A549 (cell line): ENCODE measurements at regions not wholly inside any gene's neighbourhood (a gene's known extent, or its start where the extent isn't known, plus 50 kb on each side); places are given as distances from the start of the nearest gene placed in this dataset.
"Not testable (repeated sequence)": the region's sequence is repeated elsewhere in the genome, so short reads cannot be mapped to it uniquely, and the experiment has no call there.

ENCODE experiments used
- ATAC-seq, 2 experiments: fragments of 200-7000 bp in 1 of 2; fragments of >200 bp in 1 of 2; cut with Nextera tagmentation in 1 of 2; cut with Tn5 transposase in 1 of 2; 3 replicates each; pipeline versions ENCODE4 v1.8.0 to v1.9.1; 2018 to 2020; ENCODE audit warnings: mild to moderate bottlenecking in 1 of 2, moderate library complexity in 1 of 2
- CTCF ChIA-PET: fragments of 300-600 bp; sonication (Branson Sonifier 250); formaldehyde crosslinking; extraction: SDS; loops from one replicate; lab custom pipeline; 2021; ENCODE audit warnings: antibody characterized with exemption, inconsistent platforms; lab: Yijun Ruan, JAX
- POLR2A ChIA-PET: fragments of 350-600 bp; formaldehyde crosslinking; extraction: SDS; loops from one replicate; lab custom pipeline; 2021; ENCODE audit warnings: antibody characterized with exemption, inconsistent platforms; lab: Yijun Ruan, JAX
- DNase-seq, 2 experiments: peaks; one replicate each; pipeline versions ENCODE4 v3.0.0 to v3.0.0-alpha.2; 2011 to 2016; ENCODE audit warnings: low read depth in 1 of 2, low spot score in 1 of 2
- FAIRE-seq: peaks from 2 replicates; lab custom pipeline; 2011; peaks lifted over from hg19 to GRCh38; lab: Jason Lieb, UNC
- H3K27ac ChIP-seq, 2 experiments: fragments of >200 bp; sonication (Bioruptor Twin); formaldehyde crosslinking; 3 replicates each; pipeline ENCODE4 v1.5.1; 2016 to 2017
- H3K4me1 ChIP-seq: fragments of >200 bp; sonication (Bioruptor Twin); formaldehyde crosslinking; 3 replicates; pipeline ENCODE4 v1.6.1; 2016
- H3K4me2 ChIP-seq: fragments of >200 bp; sonication (Bioruptor Twin); formaldehyde crosslinking; 3 replicates; pipeline ENCODE4 v1.6.1; 2016
- H3K4me3 ChIP-seq: fragments of >200 bp; sonication (Bioruptor Twin); formaldehyde crosslinking; 3 replicates; pipeline ENCODE4 v1.5.1; 2016
- H3K9me3 ChIP-seq: fragments of >200 bp; sonication (Bioruptor Twin); formaldehyde crosslinking; 3 replicates; pipeline ENCODE4 v1.6.1; 2016
- ATOH8 ChIP-seq: fragments of 250-450 bp; sonication (Bioruptor Pico); IDR thresholded peaks from 2 replicates; pipeline ENCODE4 v1.5.0; 2020; ENCODE audit warnings: low read depth, mild to moderate bottlenecking, moderate library complexity
- BHLHE40 ChIP-seq: IDR thresholded peaks from 2 replicates; pipeline ENCODE4 v1.6.1; 2012; ENCODE audit warnings: low read depth, low read length, inconsistent platforms
- CBX8 ChIP-seq: fragments of 200-600 bp; sonication (generic); IDR thresholded peaks from 2 replicates; pipeline ENCODE4 v1.6.1; 2016
- CHD2 ChIP-seq: fragments of 150-350 bp; IDR thresholded peaks from 2 replicates; pipeline ENCODE4 v1.6.1; 2014; ENCODE audit warnings: low read length; ENCODE audit not compliant: partially characterized antibody
- EHMT2 ChIP-seq: fragments of 200-600 bp; sonication (generic); IDR thresholded peaks from 2 replicates; pipeline ENCODE4 v1.6.1; 2016; ENCODE audit warnings: antibody characterized with exemption, low read depth, mild to moderate bottlenecking, moderate library complexity
- EP300 ChIP-seq, 2 experiments: fragments of >200 bp; sonication (Bioruptor Twin); formaldehyde crosslinking; IDR thresholded peaks; 2 replicates in 1 of 2; 3 replicates in 1 of 2; pipeline ENCODE4 v1.6.1; 2016 to 2017
- FOSB ChIP-seq: fragments of 250-450 bp; sonication (Bioruptor Pico); IDR thresholded peaks from 2 replicates; pipeline ENCODE4 v1.5.0; 2020; ENCODE audit warnings: mild to moderate bottlenecking, moderate library complexity
- FOSL2 ChIP-seq, 2 experiments: fragments of 450-650 bp in 1 of 2; fragments of >200 bp in 1 of 2; sonication (Bioruptor Twin) in 1 of 2; formaldehyde crosslinking; IDR thresholded peaks; 2 replicates each; pipeline versions ENCODE4 v1.5.0 to v1.6.1; 2016 to 2020; ENCODE audit warnings: mild to moderate bottlenecking in 1 of 2, moderate library complexity in 1 of 2
- HDAC2 ChIP-seq: fragments of 200-600 bp; sonication (generic); IDR thresholded peaks from 2 replicates; pipeline ENCODE4 v1.6.1; 2016
- JUN ChIP-seq, 2 experiments: fragments of >200 bp; sonication (Bioruptor Twin); formaldehyde crosslinking; IDR thresholded peaks; 2 replicates in 1 of 2; 3 replicates in 1 of 2; pipeline ENCODE4 v1.6.1; 2016 to 2017
- JUNB ChIP-seq: fragments of >200 bp; sonication (Bioruptor Twin); formaldehyde crosslinking; IDR thresholded peaks from 2 replicates; pipeline ENCODE4 v1.6.1; 2016
- KDM1A ChIP-seq: fragments of 200-600 bp; sonication (generic); IDR thresholded peaks from 2 replicates; pipeline ENCODE4 v1.6.1; 2016; ENCODE audit warnings: low read depth, mild to moderate bottlenecking
- KDM5A ChIP-seq: fragments of 200-600 bp; sonication (generic); IDR thresholded peaks from 2 replicates; pipeline ENCODE4 v1.6.1; 2016; ENCODE audit warnings: antibody characterized with exemption, mild to moderate bottlenecking
- MAFK ChIP-seq: fragments of 450-650 bp; IDR thresholded peaks from 2 replicates; pipeline ENCODE4 v1.6.1; 2014; ENCODE audit not compliant: partially characterized antibody
- MAX ChIP-seq: IDR thresholded peaks from 2 replicates; pipeline ENCODE4 v1.6.1; 2012
- POLR2AphosphoS2 ChIP-seq: conservative IDR thresholded peaks from 2 replicates; pipeline ENCODE4 v1.6.1; 2012; ENCODE audit warnings: low read length, improper control_type of control experiment, inconsistent platforms
- RCOR1 ChIP-seq: fragments of 150-350 bp; IDR thresholded peaks from 2 replicates; pipeline ENCODE4 v1.6.1; 2014; ENCODE audit warnings: antibody characterized with exemption, low read length, low read depth
- SMC3 ChIP-seq: fragments of >200 bp; sonication (Bioruptor Twin); formaldehyde crosslinking; IDR thresholded peaks from 3 replicates; pipeline ENCODE4 v1.6.1; 2018; ENCODE audit warnings: inconsistent platforms
- SREBF2 ChIP-seq: fragments of 450-650 bp; IDR thresholded peaks from 2 replicates; pipeline ENCODE4 v1.6.1; 2014; ENCODE audit warnings: mild to moderate bottlenecking, moderate library complexity
- TP53 ChIP-seq: fragments of 250-450 bp; sonication (Bioruptor Pico); IDR thresholded peaks from 2 replicates; pipeline ENCODE4 v1.5.0; 2021; ENCODE audit warnings: mild to moderate bottlenecking, moderate library complexity
- ZC3H11A ChIP-seq: fragments of 450-650 bp; IDR thresholded peaks from 2 replicates; pipeline ENCODE4 v1.6.1; 2014; ENCODE audit warnings: antibody characterized with exemption, mild to moderate bottlenecking
- ZFP36 ChIP-seq: fragments of 450-650 bp; IDR thresholded peaks from 2 replicates; pipeline ENCODE4 v1.6.1; 2014; ENCODE audit warnings: borderline replicate concordance; ENCODE audit not compliant: partially characterized antibody
- ZSCAN20 ChIP-seq: fragments of 250-450 bp; sonication (Bioruptor Pico); IDR thresholded peaks from 2 replicates; pipeline ENCODE4 v1.8.0; 2022; ENCODE audit warnings: mild to moderate bottlenecking, moderate library complexity
- WGBS: methylation state at CpG from one replicate; pipeline ENCODE4 v1.1.6; 2017; ENCODE audit errors: missing lambda C conversion rate; 5-methylcytosine and 5-hydroxymethylcytosine counted together
- TF ChIP-seq, protein P1 (sequence below): fragments of >200 bp; sonication (Bioruptor Twin); formaldehyde crosslinking; IDR thresholded peaks from 2 replicates; pipeline ENCODE4 v1.6.1; 2016
- TF ChIP-seq, protein P2 (sequence below): fragments of 250-450 bp; sonication (Bioruptor Pico); IDR thresholded peaks from 2 replicates; pipeline ENCODE4 v1.5.0; 2021; ENCODE audit warnings: mild to moderate bottlenecking, moderate library complexity, borderline replicate concordance

- TF ChIP-seq EP300 (IDR thresholded peaks at IDR 0.05), result no peak
- TF ChIP-seq ZFP36, result no peak
- TF ChIP-seq SMC3, result no peak
- no peak for TF ChIP-seq SREBF2
- TF ChIP-seq JUN (IDR thresholded peaks at IDR 0.05), result no peak
- H3K9me3 ChIP-seq, result no peaks in the 10 kb centered on the region
- ChIA-PET CTCF (no interaction called here), POLR2A (no interaction called here)
- no peak overlapping the region for H3K27ac ChIP-seq
- H3K4me3 ChIP-seq, result no peak overlapping the region
- WGBS, result 10% methylated on average over 1 of the region's 1 CpG
- ATAC-seq, result no peak
- H3K4me1 ChIP-seq, result no peaks in the 10 kb centered on the region
- H3K4me2 ChIP-seq, result no peak overlapping the region
- FAIRE-seq, result no peak
- DNase-seq, result no peak
Measured at GRCh38 chr6:126206504-126207246, 133.2 kb upstream of the CENPW start.

DNA sequence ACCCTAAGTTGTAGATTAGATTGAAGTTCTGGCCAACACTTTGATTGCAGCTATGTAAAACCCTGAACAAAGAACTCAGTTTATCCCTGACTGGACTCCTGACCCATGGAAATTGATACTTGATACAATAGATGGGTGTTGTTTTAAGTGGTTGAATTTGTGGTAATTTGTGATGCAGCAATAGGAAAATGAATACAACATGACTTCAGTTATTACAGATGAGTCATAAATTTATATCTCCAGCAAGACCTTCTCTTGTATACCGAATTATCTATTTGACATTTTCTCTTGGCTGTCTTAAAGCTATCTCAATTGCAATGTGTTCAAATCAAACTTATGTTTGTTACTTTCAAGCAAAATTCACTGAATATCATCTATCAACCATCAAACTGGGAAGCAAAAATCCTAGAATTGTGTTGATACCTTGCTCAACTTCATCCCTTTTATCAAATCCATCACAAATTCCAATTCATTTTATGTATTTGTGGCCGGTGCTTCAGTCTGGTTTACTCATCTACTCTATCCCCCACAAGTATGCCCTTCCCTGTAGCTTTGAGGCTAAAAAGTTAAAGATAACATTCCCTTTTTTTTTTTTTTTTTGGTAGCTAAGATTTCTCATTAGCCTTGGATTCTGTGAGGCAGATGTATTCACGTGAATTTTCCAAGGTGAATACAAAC, 129.4 kb upstream of the CENPW start:
- CTCF ChIA-PET, result interaction anchor here (0.9 kb wide), 1 partner anchor 13 kb away, joined by 3 read pairs; no protein-coding TSS in a partner anchor
- ATAC-seq, result no peak
- no peak overlapping the region for H3K4me2 ChIP-seq
- POLR2A ChIA-PET, result interaction anchor here (0.6 kb wide), 1 partner anchor 225 kb away, joined by 4 read pairs; no protein-coding TSS in a partner anchor
- WGBS, result 43% methylated on average over 3 of the region's 3 CpGs
- H3K4me3 ChIP-seq, result no peak overlapping the region
- no peak for DNase-seq
- TF ChIP-seq MAFK (no peak), FOSL2 (IDR thresholded peaks at IDR 0.05) (no peak), FOSL2 (CRISPR knock-in tag; IDR thresholded peaks at IDR 0.05) (peak; percentile 15; the same call in 1 of the 2 replicates)
- TF ChIP-seq, all 56 proteins: peak for 1
- H3K27ac ChIP-seq, result no peak overlapping the region
- no peaks in the 10 kb centered on the region for H3K4me1 ChIP-seq
- FAIRE-seq, result no peak
- no peaks in the 10 kb centered on the region for H3K9me3 ChIP-seq

- CTCF ChIA-PET, result no interaction called here
- FAIRE-seq, result no peak
Measured at GRCh38 chr6:126217497-126217896, 122.4 kb upstream of the CENPW start.

GRCh38 chr6:126220901-126221300, 119.0 kb upstream of the CENPW start:
- POLR2A ChIA-PET, CTCF ChIA-PET, H3K4me1 ChIP-seq, ATAC-seq, H3K4me2 ChIP-seq, H3K27ac ChIP-seq, DNase-seq, H3K9me3 ChIP-seq, H3K4me3 ChIP-seq, FAIRE-seq: not testable (repeated sequence)

More at GRCh38 chr6:126217497-126217896, 122.4 kb upstream of the CENPW start:
- ATAC-seq (no peak), DNase-seq (no peak)
- POLR2A ChIA-PET, result no interaction called here
- no peak overlapping the region for H3K27ac ChIP-seq
- no peaks in the 10 kb centered on the region for H3K9me3 ChIP-seq
- WGBS, result 63% methylated on average over 1 of the region's 3 CpGs
- H3K4me1 ChIP-seq, result no peaks in the 10 kb centered on the region
- TF ChIP-seq TP53 (CRISPR knock-in tag) (no peak), ATOH8 (CRISPR knock-in tag) (no peak), KDM1A (no peak), MAX (no peak), HDAC2 (no peak), RCOR1 (no peak), JUNB (no peak), FOSL2 (IDR thresholded peaks at IDR 0.05) (no peak), FOSL2 (CRISPR knock-in tag; IDR thresholded peaks at IDR 0.05) (no peak), JUN (IDR thresholded peaks at IDR 0.05) (no peak), CBX8 (no peak), BHLHE40 (no peak), EHMT2 (no peak), POLR2AphosphoS2 (no peak), ZC3H11A (no peak), ZSCAN20 (CRISPR knock-in tag) (no peak), FOSB (CRISPR knock-in tag) (no peak), KDM5A (no peak), CHD2 (no peak)
- TF ChIP-seq, protein P1, sequence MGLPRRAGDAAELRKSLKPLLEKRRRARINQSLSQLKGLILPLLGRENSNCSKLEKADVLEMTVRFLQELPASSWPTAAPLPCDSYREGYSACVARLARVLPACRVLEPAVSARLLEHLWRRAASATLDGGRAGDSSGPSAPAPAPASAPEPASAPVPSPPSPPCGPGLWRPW, result no peak
- TF ChIP-seq, protein P2, sequence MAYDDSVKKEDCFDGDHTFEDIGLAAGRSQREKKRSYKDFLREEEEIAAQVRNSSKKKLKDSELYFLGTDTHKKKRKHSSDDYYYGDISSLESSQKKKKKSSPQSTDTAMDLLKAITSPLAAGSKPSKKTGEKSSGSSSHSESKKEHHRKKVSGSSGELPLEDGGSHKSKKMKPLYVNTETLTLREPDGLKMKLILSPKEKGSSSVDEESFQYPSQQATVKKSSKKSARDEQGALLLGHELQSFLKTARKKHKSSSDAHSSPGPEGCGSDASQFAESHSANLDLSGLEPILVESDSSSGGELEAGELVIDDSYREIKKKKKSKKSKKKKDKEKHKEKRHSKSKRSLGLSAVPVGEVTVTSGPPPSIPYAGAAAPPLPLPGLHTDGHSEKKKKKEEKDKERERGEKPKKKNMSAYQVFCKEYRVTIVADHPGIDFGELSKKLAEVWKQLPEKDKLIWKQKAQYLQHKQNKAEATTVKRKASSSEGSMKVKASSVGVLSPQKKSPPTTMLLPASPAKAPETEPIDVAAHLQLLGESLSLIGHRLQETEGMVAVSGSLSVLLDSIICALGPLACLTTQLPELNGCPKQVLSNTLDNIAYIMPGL (CRISPR knock-in tag), result no peak
- no peak overlapping the region for H3K4me2 ChIP-seq
- no peak overlapping the region for H3K4me3 ChIP-seq
